Esophagus muscularis mucosa (tissue), 4 donors: ENCODE measurements at regions not wholly inside any gene's neighbourhood (a gene's known extent, or its start where the extent isn't known, plus 50 kb on each side); places are given as distances from the start of the nearest gene placed in this dataset.

Source experiments
- EP300 ChIP-seq: sonication (generic); formaldehyde crosslinking; IDR thresholded peaks from one replicate; pipeline ENCODE4 v1.6.1; 2017; ENCODE audit warnings: antibody characterized with exemption
- POLR2A ChIP-seq: fragments of 450-650 bp; IDR thresholded peaks from one replicate; pipeline ENCODE4 v1.6.1; 2017; ENCODE audit warnings: antibody characterized with exemption, moderate library complexity, mild to moderate bottlenecking, low read depth
- POLR2AphosphoS5 ChIP-seq, 2 donors: sonication (generic); formaldehyde crosslinking; IDR thresholded peaks; one replicate each; pipeline ENCODE4 v1.6.1; 2017; ENCODE audit warnings: antibody characterized with exemption in 2 of 2
- TF ChIP-seq, protein P1 (sequence below), 3 experiments: fragments of 200-600 bp in 2 of 3; fragments of 450-650 bp in 1 of 3; sonication (generic) in 2 of 3; IDR thresholded peaks; one replicate each; pipeline ENCODE4 v1.5.1; 2017 to 2019; ENCODE audit warnings: antibody characterized with exemption in 3 of 3, mild to moderate bottlenecking in 2 of 3, moderate library complexity in 1 of 3

DNA sequence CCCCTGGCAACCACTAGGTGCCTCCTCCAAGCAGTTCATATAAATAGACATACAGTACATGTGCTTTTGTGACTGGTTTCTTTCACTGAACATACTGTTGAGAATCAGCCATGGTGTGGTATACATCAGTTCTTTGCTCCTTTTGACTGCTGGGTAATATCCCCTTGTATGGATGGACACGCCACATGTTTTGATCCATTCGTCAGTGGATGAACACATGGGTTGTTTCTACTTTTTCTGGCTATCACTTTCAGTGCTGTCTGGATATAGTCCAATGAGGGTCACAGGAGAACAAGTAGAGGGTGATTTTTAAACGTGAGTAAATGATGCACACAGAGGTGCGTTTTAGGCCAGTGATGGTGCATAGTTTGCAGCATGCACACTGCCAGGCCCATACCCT, 183.9 kb downstream of the FOXA2 start:
- TF ChIP-seq POLR2AphosphoS5 (IDR thresholded peaks at IDR 0.05) = no peak
- TF ChIP-seq, protein P1, sequence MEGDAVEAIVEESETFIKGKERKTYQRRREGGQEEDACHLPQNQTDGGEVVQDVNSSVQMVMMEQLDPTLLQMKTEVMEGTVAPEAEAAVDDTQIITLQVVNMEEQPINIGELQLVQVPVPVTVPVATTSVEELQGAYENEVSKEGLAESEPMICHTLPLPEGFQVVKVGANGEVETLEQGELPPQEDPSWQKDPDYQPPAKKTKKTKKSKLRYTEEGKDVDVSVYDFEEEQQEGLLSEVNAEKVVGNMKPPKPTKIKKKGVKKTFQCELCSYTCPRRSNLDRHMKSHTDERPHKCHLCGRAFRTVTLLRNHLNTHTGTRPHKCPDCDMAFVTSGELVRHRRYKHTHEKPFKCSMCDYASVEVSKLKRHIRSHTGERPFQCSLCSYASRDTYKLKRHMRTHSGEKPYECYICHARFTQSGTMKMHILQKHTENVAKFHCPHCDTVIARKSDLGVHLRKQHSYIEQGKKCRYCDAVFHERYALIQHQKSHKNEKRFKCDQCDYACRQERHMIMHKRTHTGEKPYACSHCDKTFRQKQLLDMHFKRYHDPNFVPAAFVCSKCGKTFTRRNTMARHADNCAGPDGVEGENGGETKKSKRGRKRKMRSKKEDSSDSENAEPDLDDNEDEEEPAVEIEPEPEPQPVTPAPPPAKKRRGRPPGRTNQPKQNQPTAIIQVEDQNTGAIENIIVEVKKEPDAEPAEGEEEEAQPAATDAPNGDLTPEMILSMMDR (IDR thresholded peaks at IDR 0.05) = no peak
- TF ChIP-seq POLR2A = no peak
- no peak for TF ChIP-seq EP300
